GM12873 (cell line): ENCODE measurements at regions not wholly inside any gene's neighbourhood (a gene's known extent, or its start where the extent isn't known, plus 50 kb on each side); places are given as distances from the start of the nearest gene placed in this dataset.

Source experiments
- TF ChIP-seq, protein P1 (sequence below): IDR thresholded peaks from 2 replicates; pipeline ENCODE4 v1.5.1; 2012; ENCODE audit warnings: low read depth, mild to moderate bottlenecking, moderate library complexity, low read length, control low read depth; ENCODE audit not compliant: insufficient read depth; ENCODE audit errors: missing control alignments

DNA sequence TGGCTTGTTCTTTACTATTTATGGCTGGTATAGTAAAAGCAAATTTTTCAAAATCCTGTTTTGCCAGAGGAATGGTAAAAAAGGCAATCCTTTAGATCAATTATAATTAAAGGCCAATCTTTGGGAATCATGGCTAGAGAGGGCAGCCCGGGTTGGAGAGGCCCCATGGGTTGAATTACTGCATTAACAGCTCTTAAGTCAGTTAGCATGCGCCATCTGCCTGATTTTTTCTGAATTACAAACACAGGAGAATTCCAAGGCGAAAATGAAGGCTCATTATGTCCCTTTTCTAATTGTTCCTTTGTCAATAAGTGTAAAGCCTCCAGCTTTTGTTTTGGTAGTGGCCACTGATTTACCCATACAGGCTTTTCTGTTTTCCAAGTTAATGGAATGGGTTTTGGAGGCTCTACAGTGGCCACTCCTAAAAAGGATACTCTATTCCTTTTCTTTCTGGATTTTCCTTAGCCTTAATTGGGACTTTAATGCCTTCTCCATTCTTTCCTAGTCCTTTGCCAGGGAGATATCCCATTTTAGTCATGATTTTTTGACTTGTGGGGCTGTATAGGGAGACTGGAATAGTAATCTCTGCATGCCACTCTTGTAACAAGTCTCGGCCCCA is 114.9 kb upstream of the LARP1 start:
- TF ChIP-seq, protein P1, sequence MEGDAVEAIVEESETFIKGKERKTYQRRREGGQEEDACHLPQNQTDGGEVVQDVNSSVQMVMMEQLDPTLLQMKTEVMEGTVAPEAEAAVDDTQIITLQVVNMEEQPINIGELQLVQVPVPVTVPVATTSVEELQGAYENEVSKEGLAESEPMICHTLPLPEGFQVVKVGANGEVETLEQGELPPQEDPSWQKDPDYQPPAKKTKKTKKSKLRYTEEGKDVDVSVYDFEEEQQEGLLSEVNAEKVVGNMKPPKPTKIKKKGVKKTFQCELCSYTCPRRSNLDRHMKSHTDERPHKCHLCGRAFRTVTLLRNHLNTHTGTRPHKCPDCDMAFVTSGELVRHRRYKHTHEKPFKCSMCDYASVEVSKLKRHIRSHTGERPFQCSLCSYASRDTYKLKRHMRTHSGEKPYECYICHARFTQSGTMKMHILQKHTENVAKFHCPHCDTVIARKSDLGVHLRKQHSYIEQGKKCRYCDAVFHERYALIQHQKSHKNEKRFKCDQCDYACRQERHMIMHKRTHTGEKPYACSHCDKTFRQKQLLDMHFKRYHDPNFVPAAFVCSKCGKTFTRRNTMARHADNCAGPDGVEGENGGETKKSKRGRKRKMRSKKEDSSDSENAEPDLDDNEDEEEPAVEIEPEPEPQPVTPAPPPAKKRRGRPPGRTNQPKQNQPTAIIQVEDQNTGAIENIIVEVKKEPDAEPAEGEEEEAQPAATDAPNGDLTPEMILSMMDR, result peak; percentile 47

DNA sequence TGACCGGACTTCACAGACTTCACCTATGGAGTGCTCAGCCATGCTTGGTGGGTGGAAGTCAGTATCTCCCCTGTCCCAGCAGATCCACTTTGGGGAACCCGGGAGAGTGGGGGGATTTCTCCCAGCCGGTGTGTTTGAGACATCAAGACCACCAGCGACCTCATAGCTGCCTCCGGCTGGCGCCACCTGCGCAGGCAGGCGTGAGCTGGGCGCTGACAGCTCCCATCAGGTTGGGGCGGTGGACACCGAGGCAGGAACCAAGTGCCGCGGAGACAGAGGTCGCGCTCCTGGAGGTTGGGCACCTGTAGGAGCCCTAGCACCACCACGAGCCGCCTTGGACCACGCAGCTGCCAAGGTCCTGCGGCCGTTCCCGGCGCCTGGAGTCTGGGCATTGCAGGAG is 124.0 kb upstream of the LARP1 start:
- TF ChIP-seq, protein P1, result no peak

DNA sequence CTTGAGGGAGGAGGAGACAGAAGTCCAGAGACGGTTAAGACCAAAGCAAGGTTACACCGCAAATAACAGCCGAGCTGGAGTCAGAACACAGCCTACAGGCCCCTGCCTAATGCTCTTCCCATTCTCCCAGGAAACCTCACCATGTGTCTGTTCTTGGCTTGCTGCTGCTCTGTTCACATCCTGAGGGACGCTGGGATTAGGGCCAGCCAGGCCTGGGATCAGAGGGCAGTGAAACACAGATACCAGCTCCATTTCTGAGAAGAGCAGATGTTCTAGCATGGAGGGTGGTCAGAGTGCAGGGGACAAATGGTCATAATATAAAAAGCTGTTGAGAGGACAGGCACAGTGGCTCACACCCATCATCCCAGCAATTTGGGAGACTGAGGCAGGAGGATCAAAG is 124.8 kb upstream of the LARP1 start:
- TF ChIP-seq, protein P1, result no peak

GRCh38 chr5:154628685-154629084 is 126.5 kb upstream of the LARP1 start:
- TF ChIP-seq, protein P1, result no peak

DNA sequence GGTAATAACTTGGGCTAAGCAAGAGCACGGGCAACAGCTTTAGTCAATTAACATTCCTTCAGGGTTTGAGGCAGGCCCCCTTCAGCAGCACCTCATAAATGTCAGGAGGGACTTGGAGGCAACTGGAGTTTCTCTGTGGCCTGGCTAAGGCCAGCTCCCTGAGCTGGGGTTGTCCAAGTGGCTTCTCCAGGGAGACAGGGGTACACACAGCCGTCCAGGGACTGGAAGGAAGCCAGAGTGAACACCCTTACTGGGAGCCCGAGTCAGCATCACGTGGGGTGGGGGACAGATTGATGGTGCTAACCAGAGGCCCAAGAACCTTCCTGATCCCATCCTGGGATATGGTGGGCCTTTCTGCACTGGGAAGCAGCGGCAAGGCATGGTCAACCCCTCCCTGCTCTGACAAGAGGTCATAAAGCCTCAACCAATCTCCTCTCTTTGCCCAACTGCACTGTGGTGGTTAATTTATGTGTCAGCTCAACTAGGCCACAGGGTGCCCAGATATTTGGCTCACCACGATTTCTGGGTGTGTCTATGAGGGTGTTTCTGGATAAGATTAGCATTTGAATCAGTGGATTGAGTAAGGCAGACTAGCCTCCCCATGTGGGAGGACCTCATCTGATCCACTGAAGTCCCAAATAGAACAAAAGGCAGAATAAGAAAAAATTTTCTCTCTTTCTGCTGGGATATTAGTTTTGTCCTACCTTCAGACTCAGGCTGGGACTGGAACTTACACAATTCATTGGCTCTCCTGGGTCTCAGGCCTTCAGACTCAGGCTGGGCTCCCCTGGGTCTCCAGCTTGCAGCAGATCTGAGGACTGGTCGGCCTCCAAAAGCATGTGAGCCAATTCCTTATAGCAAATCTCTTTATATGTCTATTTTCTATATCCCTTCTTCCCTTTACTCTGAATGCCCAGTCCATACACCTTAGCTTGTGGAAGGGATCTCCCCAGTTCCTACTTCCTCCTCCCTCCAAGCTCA is 127.2 kb upstream of the LARP1 start:
- TF ChIP-seq, protein P1, result no peak

- TF ChIP-seq, protein P1, result no peak
Observed at GRCh38 chr5:154626876-154627557, 128.2 kb upstream of the LARP1 start.

GRCh38 chr5:154625031-154625430 is 130.1 kb upstream of the LARP1 start:
- TF ChIP-seq, protein P1, result no peak
